HG02678 (cell line): ENCODE measurements at regions not wholly inside any gene's neighbourhood (a gene's known extent, or its start where the extent isn't known, plus 50 kb on each side); places are given as distances from the start of the nearest gene placed in this dataset.

ENCODE experiments used
- ATAC-seq: cut with Tn5 transposase; IDR thresholded peaks from one replicate; pipeline ENCODE4 v1.9.1; 2021; ENCODE audit warnings: mild to moderate bottlenecking, moderate library complexity; ENCODE audit not compliant: unreplicated experiment

GRCh38 chr22:25390297-25391240 lies 171.1 kb downstream of the CRYBB2 start:
- no peak for ATAC-seq

GRCh38 chr22:25392584-25392983 lies 171.9 kb upstream of the GRK3 start:
- no peak for ATAC-seq

GRCh38 chr22:25393121-25393805 lies 171.2 kb upstream of the GRK3 start:
- ATAC-seq: no peak

GRCh38 chr22:25395468-25395867 lies 169.0 kb upstream of the GRK3 start:
- ATAC-seq: no peak

- ATAC-seq: no peak
Measured at GRCh38 chr22:25395915-25396314, 168.6 kb upstream of the GRK3 start.

- no peak for ATAC-seq
Measured at GRCh38 chr22:25396615-25397200, 167.8 kb upstream of the GRK3 start.

- no peak for ATAC-seq
Measured at GRCh38 chr22:25397616-25398015, 166.9 kb upstream of the GRK3 start.

GRCh38 chr22:25398591-25399062 lies 165.8 kb upstream of the GRK3 start:
- ATAC-seq: peak; percentile 63

- ATAC-seq: no peak
Measured at GRCh38 chr22:25399649-25400151, 164.8 kb upstream of the GRK3 start.

- no peak for ATAC-seq
Measured at GRCh38 chr22:25402160-25402500, 162.3 kb upstream of the GRK3 start.

GRCh38 chr22:25402501-25403283 lies 161.8 kb upstream of the GRK3 start:
- no peak for ATAC-seq

- no peak for ATAC-seq
Measured at GRCh38 chr22:25403284-25403810, 161.1 kb upstream of the GRK3 start.

- no peak for ATAC-seq
Measured at GRCh38 chr22:25403811-25404471, 160.5 kb upstream of the GRK3 start.

- ATAC-seq: peak; percentile 5
Measured at GRCh38 chr22:25404556-25404927, 159.9 kb upstream of the GRK3 start.

- peak; percentile 66 for ATAC-seq
Measured at GRCh38 chr22:25404928-25405816, 159.3 kb upstream of the GRK3 start.

- no peak for ATAC-seq
Measured at GRCh38 chr22:25405841-25406509, 158.5 kb upstream of the GRK3 start.

- no peak for ATAC-seq
Measured at GRCh38 chr22:25406510-25407210, 157.8 kb upstream of the GRK3 start.
